ENCODE measurements at regions not wholly inside any gene's neighbourhood (a gene's known extent, or its start where the extent isn't known, plus 50 kb on each side); places are given as distances from the start of the nearest gene placed in this dataset.

- TF ChIP-seq CTCF (IDR thresholded peaks at IDR 0.05) (no peak), POLR2A (IDR thresholded peaks at IDR 0.05) (no peak)
These were observed 444.2 kb upstream of the FAM241A start for GRCh38 chr4:111701102-111701501.
